ENCODE measurements at regions not wholly inside any gene's neighbourhood (a gene's known extent, or its start where the extent isn't known, plus 50 kb on each side); places are given as distances from the start of the nearest gene placed in this dataset.

DNA sequence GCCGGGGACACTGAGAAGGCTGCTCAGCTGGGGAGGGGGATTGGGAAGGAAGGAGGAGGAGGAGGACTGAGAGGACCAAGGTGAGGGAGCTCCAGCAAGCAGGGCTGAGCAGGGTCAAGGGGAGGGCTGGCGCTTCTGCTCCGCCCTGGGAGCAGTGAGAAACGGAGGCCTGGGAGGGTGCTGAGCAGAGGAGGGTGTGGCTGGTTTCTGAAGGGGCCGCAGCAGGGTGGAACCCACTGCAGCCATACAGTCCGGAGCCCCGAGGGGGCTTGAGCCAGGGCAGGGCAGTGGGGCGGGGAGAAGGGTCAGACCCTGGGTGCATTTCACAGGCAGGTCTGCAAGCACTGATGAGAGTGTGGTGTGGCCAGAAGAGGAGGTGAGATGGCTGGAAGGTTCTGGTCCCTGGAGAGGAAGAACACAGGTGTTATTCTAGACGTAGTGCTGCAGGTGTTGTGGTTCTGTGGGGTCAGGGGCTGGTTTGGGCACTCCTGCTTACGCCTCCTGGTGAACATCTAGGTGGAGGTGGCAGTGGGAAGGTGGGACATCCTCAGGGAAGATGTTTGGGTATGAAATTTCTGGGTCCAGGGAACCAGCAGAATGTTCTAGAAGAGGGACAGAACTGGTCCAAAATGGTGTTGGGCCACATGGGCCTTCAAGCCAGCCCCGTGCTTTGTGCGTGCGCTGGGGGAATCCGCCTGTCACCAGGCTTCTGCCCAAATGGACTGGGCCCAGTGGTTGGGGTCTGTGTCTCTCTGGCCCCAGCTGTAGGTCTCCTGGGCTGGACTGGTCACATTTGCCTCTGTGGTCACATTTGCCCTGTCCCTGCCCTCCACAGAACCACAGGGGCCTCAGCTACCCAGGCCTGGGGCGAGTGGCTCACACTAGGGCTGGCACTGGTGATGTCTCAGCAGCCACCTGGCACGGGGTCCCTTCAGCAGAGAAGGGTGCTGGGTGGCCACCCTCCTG lies 714.7 kb downstream of the BRD1 start:
- DNase-seq: no peak

DNA sequence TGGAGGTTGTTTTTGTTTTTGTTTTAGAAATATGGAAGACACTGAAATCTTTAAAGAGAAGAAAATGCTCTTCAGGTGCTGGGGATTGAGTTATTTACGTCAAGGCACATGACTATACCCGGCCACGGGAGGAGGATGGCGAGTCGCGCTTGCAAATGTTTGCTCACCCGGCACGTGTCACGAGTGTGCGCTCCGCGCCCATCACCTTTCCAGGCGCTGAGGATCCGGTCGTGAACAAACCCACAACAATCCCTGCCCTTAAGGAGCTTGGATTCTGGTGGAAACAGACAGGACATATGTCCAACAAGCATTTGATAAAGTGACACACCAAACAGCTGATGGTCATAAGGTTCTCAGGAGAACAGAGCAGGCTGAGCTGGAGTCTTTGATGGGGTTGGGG lies 715.5 kb downstream of the BRD1 start:
- DNase-seq: no peak

DNA sequence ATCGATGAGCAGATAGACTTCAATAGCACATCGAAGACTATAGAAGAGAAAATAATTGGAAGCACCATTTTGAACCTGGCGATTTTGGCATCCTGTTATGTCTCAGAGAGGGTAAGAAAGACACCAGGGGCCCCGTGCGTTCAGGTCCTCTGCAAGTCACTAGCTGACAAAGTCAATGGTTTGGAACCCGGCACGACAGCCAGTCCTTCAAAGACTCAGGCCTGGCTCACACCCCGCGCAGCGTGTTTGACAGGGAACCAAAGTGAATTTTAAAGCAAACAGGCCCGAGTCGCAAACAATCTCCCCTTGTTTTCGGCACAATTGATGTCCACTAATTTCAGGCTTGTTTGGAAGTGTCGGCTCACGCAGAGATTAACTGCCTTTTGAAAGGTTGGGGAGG lies 716.6 kb downstream of the BRD1 start:
- no peak for DNase-seq

DNA sequence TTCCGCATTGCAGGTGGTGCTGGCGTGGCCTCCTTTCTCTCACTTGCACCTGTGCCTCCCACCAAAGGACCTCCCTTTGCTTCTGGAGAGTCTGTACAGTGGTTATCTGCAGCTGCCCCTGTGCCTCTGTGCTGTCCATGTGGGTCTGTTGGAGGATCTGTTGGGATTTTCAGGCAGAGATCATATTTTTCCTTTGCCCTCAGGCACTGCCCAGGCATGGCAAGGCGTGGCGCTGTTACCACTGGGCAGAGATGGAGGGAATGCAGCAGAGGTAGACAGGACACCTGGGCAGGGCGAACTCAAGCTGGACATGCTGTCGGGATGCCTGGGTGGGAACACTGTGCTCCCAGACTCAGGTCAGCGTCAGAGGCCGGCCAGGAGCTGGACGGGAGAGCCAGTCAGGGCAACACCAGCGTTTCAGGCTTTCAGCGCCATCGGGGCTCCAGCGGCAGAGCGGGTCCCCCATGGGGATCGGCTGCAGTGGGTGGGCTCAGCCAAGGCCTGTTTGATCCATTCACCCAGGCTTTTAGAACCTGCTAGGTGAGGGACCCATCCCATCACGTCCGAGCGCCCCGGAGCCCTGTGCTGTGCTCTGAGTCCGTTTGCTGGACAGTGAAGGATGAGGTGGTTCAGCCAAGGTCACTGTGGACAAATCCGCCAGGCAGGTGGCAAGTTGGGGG lies 718.9 kb downstream of the BRD1 start:
- no peak for DNase-seq

DNA sequence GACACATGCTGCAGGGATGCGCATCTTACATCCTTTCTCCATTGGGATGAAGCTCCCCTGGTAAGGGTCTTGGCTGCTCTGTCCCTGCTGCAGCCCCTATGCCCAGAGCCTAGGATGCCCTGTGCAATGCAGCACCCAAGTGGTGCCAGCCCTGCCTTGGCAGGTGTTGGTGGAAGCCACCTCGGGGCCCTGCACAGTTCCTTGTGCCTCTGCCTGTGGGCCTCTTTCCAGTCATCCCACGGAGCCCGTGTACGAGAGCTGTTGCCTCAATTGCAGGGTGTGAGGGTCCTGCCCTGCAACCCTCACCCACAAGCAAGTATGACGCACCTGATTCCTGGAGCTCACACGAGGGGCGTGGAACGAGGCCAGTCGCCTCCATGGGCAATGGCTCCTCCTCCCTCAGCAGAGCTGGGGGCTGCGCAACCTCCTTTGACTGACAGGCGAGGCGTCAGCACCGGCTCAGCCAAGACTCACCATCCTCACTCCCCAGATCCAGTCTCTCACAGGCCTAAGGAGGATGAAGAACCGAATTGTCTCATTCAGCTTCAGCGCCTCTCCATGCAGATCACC lies 719.6 kb downstream of the BRD1 start:
- no peak for DNase-seq

DNA sequence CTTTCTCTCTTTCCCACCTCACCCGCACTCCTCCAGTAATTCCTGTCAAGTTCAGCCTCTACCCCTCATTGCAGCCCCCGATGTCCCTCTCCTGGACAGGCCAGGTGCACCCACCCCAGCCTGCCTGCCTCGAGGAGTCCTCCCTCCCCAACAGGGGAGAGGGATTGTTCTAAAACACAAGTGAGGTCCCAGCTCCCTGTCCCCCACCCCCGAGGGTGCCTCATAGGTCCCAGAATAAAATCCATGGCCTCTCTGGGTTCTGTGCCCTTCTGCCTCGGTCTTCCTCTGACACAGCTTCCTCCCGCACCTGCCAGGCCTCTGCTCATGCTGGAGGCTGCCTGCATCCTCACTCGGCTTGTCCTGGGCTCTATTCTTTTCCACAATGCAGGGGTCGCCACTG lies 720.1 kb downstream of the BRD1 start:
- DNase-seq: no peak

DNA sequence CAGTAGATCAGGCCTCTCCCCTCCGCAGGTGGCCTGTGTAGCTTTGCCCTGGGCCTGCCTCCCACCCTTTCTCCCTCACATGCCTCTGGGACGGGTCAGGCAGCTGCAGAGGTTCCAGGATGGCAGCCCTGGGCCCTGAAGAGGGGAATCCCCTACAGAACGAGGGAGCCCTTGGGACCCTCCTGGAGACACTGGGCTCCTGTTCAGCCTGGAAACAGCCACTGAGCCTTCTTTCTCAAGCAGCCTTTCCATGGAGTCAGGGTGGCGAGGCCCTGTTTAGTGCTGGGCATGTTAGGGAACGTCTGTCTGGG lies 720.9 kb downstream of the BRD1 start:
- DNase-seq: no peak

DNA sequence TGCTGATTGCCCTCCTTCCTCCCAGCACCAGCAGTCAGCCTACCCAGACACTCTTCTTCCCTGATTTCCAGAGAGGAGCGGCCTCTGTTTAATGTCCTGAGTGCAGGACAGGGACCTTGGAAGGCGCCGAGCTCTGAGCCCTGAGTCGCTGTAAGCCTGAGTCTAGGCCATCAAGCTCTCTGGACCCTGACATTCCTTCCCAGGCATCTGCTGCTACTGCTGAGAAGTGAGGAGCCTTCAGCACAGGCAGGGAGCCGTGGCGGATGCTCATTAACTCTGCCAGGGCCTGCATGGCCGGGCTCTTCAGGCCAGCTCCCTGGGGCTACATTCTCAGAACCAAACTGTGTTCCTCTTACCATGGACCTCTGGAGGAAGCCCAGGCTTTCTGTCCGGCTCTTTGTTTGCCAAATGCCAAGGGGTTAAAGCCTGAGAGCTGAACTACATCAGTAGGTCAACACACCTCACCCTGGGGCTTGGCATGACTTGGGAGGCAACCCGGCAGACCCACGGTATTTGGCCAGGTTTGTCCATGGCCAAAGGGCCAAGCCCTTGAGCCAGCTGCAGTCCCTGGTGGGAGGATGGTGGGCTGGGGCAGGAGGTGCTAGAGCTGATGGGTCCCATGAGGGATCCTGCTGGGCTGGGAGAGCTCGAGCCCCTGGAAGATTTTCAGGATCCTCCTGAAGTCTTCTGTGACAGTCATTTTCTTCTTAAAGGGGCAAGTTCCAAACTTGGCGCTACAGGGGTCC lies 721.4 kb downstream of the BRD1 start:
- DNase-seq: no peak

DNA sequence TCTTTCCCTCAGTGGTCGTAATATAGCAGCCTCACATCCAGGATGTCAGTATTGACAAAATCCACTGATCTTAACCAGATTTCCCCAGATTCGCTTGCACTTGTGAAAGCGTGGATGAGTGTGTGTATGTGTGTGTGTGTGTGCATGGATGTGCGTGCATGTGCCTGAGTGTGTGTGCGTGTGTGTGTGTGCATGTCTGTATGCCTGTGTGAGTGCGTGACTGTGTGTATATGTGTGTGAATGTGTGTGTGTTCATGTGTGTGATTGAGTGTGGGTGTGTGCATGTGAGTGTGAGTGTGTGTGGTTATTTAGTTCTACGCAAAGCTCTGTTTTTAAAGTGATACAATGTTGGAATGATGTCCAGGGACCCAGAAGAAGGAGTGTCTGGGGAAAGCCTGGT lies 723.2 kb downstream of the BRD1 start:
- DNase-seq: no peak

DNA sequence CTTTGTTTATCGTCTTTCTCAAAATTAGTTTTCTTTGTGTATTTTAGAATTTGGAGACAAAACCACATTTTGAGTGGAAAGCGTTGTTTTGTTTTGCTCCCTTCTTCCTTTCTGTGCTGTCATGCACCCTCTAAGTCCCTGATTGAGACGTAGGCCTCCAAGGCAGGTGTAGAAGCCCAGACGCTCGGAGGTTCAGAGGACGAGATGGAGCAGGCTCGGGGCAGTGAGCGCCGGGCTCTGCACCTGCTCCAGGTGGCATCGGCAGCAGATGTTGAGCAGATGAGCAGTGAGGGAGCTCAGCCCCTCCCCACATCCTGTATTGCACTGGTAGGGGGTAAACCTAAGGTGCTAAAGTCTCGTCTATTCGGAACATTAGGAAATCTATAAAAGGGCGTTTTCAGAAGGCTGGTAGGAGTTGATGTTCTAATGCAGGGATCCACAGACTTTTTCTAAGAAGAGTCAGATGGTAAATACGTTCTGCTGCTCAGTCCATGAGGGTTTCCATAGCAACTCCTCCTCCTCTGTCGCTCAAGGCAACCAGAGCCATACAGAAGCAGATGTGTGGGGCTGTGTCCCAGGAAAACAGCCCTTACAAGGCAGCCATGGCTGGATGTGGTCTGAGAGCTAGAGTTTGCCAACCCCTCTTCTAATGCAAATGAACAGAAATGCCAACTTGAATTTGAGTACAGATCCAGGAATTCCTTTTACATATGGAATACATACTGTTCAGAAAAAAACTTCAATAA lies 724.2 kb downstream of the BRD1 start:
- no peak for DNase-seq

DNA sequence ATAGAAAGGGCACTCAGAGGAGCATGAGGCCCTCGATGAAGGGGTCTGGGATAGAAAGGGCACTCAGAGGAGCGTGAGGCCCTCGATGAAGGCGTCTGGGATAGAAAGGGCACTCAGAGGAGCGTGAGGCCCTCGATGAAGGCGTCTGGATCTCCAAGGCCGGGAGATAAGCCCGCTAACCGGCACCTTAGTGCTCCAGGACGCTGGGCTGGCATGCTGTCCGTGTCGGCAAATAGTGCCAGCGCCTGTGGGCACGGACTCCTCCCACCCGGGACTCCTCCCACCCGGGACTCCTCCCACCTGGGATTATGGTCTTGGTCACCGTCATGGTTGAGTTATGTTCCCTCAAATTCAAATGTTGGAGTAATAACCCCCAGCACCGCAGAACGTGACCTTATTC lies 725.3 kb downstream of the BRD1 start:
- no peak for DNase-seq

DNA sequence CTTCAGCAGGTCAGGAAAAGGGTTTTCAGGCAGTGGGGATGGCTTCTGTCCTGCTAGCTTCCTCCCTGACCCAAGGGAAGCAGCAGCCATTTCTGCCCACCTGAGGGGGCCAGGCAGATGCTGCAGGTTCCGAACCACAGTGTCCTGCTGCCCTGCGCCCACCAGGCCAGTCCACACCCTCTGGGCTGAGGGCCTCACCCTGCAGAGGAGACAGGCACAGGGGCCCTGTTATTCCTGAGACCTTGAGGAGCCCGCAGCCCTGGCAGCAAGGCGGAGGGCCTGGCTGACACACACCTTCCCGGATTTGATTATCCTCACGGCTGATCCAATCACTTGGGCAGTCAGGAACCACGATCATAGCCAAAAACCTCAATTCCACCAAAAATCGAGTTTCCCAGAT lies 725.8 kb downstream of the BRD1 start:
- DNase-seq: no peak

DNA sequence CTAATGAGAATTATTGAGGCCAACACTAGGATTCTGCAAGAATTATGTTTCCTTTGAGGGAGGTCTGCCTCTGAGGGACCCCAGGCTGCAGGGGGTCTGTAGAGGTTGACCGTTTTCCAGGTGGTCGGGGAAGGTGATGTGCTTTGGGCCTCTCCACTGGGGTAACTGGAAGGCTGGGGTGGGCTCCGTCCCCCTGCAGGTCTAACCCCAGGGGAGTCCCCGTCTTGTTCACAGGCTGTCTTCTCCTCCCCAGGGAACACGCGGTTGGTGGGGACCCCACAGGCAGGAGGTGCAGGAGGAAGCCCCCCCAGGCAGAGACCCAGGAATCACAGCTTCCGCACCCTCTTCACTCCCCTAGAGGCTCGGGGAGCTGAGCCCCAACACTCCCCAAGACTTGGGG lies 726.4 kb downstream of the BRD1 start:
- no peak for DNase-seq

DNA sequence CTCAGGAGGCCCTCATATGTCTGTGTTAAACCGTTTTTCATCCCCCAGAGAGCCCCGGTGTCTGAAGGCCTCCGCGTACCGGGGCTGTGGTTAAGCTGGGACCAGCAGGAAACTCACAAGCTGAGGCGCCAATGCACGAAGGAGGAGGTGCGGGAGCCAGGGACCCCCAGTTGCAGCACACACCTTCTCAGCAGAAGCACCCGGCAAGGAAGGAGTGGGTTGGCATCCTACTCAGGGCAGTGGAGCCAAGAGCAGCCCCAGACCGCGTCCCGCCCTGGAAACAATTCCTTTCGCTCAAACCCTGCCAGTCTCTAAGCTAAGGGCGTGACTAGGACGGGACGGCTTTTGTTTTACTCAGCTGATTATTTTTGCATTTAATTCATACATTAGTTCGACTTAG lies 726.9 kb downstream of the BRD1 start:
- DNase-seq: no peak

DNA sequence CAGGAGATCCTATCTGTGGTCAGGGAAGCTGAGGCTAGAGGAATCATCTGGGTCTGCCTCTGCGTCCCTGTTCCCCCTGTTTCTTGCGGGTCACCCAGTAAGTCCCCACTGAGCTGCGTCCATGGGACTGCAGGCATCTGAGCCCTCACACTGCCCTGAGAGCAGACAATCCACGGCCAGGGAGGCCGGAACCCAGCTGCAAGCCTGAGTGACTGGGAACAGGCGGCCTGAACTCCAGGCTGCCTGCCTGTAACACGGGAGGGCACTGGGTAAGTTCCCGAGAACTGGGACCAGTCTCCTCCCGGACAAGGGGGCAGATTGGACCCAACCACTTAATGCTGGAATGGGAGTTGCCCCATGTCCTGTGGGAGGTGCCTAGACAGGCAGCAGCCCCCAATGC lies 727.4 kb downstream of the BRD1 start:
- DNase-seq: no peak

DNA sequence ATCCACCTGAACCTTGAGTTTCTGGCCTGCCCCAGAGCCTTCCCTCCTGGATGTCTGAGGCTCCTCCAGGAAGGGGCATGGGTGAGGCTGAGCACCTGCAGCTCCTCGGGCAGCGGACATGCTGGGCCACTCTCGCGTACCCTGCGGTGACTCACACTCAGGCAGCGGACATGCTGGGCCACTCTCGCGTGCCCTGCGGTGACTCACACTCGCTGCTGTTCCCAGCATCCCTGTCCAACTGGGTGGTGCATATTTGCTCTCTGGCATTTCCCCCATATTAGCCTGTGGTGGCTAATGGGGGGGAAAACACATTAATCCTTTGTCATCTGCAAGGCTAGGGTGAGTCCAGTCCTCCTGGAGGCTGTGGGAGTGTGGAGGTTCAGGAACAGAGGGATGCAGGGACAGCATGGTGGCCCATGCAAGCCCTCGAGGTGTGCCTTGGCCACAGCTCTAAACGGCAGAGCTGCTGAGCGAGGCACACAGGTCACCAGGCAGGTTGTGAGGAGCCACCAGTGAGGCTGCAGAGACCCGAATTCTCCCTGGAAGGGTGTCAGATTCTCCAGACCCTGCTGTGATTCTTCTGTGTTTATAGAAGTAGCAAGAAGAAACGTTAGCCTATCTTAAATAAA lies 728.1 kb downstream of the BRD1 start:
- no peak for DNase-seq

DNA sequence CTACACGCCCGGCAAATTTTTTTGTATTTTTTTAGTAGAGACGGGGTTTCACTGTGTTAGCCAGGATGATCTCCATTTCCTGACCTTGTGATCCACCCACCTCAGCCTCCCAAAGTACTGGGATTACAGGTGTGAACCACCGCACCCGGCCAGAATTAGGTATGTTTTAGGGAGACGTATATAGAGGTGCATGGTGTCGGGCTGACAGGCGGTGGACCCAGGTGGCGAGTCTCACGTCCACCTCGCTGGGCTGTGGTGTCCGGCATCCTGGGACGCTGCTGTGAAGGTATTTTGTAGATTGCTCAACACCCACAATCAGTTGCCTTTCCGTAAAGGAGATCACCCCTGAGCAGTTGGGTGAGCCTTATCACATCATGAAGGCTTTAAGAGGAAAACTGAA lies 728.6 kb downstream of the BRD1 start:
- DNase-seq: no peak

DNA sequence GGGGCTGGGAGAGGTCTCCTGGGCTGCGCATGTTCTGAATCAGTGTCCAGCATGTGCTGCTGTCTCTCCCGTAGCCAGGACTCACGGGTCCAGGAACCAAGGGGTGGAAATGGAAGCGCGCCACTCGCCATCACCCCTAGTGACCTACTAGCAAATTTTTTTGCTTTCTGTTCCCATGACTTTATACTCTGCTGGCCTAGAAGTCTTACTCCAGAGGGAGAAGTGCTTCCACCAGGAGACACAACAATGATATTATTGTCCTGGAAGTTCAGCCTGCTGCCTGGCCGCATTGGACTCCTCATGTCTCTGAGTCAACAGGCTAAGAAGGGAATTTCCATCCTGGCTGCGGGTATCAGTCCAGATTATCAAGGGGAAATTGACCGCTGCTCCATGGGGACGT lies 729.7 kb downstream of the BRD1 start:
- no peak for DNase-seq

DNA sequence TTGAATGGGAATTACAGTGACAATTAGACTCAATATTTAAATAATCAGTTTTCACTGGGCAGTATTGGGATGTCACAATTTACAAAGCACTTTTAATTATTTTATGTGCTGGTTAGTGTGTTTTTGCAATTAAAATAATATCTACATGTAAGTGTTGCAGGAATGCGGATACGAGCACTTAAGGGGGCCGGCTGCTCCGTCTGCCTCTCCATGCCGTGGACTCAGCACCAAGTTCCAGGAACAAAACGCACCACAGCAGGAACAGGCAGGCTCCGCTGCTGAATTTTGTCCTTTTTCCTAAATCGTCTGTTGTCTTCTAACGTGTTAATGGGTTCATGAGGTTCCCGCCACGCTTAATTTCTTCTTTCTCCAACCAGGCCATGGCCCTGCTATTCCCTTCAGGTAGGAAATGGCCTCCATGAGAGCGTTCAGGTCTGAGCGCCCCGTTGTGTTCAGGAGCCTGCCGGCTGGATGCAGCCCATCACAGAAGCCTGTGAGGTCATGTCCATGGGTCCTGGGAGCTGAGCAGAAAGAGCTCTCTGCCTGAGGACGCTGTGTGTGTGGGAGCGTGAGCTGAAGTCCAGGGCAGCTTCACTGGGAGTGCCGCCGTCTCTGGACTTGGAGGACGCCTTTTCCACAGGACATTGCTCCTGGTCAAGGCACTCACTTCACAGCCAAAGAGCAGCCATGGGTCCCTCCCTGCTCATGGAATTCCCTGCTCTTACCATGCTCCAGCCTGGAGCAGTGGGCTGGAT lies 730.3 kb downstream of the BRD1 start:
- DNase-seq: no peak

DNA sequence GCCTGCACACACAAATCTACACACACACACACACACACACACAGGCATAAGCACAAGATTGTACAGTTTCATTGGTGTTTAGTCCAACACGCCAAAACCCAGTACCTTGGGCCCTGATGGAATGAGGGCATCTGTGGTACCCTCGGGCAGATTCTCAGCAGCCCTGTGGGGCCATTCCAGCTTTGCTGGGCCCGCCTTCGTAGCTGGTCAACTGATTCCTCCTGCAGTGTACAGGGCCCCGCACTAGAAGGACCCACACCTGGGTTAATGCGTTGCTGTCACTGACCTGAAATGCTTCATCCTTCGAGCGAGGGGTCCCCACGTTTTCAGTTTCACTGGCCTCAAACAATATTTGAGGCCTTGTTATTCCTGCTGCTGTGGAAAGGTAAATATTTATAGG lies 731.2 kb downstream of the BRD1 start:
- no peak for DNase-seq

DNA sequence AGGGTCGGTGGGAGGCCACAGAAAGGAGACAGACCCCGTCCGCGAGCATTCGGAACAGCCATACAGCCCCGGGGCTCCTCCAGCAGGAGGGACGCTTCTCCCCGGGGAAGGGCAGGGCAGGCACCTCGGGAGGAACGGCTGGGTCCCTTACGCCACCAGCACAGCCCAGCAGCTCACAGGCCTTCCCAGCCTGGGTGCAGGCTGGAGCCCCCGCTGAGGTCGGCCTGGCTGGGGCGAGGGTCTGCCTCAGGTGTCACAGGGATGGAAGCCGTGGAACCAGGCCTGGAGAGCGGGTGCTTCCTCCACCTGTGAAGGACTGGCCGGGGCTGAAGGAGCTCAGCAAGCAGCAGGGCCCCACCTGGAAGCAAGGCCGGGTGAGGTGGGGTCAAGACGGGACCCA lies 732.3 kb downstream of the BRD1 start:
- no peak for DNase-seq

DNA sequence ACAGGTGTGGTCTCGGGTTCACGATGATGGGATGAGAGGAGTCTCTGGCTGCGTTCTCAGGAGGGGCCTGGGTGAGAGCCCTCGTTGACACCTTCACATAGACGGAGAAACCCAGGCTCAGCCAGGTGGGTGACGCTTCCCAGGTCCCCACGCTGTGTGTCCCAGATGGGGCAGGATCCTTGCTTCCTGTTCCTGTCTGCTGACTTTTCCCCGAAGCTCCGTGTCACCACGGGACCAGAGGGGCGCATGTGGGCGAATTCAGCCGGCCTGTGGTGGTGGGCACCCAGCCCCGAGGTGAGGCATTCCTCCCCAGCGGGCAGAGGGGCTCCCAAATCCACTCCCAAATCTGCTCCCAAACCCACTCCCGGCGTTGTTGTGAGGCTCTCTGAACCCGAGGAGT lies 732.8 kb downstream of the BRD1 start:
- no peak for DNase-seq
